8988T (cell line): ENCODE measurements at regions not wholly inside any gene's neighbourhood (a gene's known extent, or its start where the extent isn't known, plus 50 kb on each side); places are given as distances from the start of the nearest gene placed in this dataset.

Experiments used
- DNase-seq: peaks from one replicate; pipeline ENCODE4 v3.0.0; 2011

DNA sequence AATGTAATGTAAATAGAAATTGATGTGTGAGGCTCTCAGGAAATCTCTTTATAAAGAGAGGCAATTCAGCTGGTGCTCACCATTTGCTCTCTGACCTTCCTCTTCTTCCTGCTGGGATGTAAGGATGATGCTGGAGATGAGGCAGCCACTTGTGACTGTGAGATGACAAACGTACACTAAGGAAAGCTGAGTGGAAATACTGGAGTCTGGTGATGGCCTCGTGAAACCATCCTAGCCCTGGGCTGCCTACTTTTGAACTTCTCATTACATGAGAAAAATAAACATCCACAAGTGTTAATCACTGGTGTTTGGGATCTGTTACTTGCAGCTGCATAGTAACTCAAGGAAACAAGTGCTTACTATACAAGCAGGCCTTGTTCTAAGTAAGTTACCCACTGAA lies 114.9 kb upstream of the NHSL1 start:
- DNase-seq = no peak

DNA sequence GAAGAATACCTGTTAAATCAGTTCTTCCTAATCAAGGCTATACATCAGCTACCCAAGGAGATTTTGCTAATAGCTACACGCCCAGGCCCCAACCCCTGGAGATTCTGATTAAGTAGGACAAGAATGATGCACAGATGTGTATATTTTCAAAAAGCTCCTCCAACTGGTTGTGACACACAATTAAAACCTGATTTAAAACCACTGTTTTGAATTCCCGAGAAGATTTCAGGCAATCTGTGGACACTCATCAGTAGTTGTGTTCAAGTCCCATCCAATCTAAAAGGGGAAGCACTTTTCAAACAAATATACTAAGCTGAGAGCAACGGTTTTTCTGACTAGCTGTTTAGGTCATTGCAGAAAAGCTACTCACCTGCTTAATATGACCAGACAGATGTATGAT lies 118.9 kb upstream of the NHSL1 start:
- DNase-seq = no peak

DNA sequence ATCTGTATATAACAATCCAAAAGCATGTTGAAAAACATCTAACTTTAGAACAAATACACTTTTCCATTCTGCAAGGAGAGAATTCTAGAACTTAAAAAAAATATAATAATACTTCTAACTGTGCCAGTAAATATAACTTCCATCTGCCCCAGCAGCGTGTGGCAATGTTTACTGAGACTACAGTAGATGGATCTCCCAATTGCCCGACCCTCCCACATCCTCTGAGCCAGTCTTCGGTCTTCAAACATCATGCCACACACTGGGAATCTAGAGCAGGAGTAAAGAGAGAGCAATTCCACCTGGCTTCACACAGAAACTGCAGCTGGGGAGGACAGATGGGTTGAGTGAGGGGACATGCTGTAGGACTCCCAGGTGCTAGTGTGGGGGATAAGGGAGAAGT lies 121.3 kb upstream of the NHSL1 start:
- no peak for DNase-seq

DNA sequence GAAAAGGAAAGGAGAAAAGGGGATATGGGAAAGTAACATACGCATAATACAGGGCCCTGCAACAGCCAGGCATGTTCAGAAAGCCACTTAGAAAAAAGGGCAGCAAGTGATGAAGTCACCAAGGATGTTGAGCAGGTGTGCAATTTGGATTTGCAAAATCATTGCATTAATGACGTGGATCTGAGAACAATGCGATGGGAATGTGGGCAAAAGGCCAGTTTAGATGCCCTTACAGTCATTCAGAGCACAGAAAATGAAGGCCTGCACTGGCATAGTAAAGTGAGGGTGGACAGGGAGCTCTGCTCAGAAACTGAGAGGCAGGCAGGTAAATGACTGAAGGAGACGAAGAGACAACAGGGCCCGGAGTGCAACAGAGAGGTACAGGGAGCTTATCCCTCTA lies 123.7 kb upstream of the NHSL1 start:
- no peak for DNase-seq

DNA sequence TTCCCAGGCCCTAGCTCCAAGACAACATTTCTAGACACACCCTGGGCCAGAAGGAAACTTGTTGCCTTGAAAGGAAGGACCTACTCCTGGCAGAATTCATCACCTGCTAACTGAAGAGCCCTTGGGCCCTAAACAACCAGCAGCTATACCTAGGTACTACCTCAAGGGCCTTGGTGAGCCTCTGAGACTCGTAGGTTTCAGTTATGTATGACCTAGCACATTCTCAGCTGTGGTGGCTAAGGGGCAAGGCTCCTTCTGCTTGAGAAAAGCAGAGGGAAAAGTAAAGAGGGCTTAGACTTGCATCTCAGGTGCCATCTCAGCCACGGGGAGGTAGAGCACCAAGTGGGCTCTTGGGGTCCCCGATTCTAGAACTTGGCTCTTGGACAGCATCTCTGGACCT lies 132.3 kb upstream of the NHSL1 start:
- DNase-seq = no peak

DNA sequence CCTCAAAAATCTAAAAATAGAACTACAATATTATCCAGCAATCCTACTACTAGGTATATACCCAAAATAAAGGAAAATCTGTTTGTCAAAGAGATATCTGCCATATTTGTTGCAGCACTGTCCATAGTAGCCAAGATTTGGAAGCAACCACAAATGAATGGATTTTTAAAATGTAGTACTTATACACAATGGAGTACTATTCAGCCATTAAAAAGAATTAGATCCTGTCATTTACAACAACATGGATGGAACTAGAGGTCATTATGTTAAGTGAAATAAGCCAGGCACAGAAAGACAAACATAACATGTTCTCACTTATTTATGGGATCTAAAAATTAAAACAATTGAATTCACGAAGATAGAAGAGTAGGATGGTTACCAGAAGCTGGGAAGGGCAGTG lies 135.7 kb upstream of the CCDC28A start:
- DNase-seq = no peak

DNA sequence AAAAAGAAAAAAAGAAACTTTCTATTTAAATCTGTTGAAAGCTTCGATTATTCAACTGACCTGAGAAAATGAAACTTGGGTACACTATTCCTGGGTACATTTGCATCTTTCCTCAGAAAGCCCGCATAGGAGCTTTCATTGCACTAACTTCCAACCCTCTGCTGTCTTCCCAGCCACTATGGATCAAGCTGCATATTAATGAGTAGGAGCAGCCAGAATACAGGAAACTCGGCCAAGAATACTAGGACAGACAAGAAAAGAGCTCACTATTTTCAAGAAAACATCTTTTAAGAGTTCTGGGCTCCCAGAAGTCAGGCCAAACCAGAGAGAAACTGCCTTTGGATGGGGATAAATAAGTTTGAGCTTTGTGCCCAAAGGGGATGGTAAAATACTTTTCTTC lies 135.0 kb upstream of the CCDC28A start:
- no peak for DNase-seq

DNA sequence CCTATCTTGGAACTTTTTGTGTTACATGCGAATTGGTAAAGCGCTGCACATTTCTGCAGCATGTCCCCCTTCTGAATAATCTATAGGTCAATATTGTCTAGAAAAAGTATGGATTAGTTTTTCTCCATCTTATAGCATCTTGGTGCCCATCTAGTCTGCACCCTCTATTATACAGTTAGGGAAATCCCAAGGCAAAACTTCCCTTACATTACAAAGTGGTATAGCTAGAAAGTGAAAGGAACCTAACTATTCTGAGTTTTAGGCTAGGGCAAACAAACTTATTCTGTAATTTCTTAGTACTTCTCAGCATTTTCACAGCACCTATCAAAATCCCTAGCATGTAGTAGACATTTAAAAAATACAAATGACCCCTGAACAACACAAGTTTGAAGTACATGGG lies 133.5 kb upstream of the CCDC28A start:
- no peak for DNase-seq

DNA sequence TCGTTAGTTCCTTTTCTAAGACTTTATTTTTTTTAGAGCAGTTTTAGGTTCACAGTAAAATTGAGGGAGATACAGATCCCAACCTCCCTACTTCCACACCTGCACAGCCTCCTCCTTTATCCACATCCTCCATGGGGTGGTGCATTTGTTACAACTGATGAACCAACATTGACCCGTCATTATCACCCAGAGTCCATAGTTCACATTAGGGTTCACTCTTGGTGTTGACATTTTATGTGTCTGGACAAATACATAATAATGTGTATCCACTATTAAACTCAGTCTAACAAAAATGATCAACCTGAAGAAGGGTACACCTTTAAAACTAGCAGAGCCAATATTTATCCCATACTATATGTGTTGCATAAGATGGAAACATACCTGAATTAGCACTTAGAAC lies 130.4 kb upstream of the CCDC28A start:
- no peak for DNase-seq

DNA sequence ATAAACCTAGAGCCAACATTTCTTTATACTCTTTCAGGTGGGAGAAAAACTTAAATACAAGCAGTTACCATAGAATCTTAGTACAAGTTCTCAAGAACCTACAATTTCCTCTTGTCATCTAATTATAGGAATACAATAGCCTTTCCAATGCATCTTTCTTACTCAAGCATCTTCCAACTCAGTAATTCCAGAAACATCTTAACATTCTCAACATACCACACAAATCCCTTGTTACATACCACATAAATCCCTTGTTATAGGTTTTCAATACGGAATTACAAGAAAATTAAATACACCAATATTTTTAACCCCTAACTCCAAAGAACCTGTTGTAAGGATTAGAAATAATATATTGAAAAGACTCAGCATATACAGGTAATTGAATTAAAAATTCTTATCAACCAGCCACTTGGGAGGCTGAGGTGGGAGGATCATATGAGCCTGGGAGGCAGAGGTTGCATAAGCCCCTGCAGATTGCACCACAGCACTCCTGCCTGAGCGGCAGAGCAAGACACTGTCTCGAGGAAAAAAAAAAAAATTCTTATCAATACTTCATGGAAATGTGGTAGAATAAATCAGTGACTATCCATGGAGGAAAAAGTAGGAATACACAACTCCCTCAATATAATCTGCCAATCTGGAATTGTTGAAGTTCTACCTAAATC lies 127.5 kb upstream of the CCDC28A start:
- no peak for DNase-seq

DNA sequence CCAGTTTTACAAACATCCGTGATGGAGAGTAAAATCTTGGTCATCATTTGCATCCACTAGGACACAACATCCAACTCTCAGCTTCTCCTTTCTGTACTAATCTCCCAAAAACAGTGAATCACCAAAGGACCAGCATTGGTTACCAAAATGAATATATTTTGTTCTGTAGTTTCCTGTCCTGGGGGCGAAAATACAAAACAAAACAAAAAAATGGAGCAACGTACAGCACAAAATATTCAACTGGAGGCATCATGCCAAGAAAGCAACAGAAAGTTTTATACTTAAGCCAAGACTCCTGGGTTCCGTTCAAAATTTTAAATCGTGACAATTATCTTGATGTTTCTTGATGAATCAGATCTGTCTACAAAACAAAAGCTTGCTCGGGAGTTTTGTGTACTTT lies 126.6 kb upstream of the CCDC28A start:
- no peak for DNase-seq

DNA sequence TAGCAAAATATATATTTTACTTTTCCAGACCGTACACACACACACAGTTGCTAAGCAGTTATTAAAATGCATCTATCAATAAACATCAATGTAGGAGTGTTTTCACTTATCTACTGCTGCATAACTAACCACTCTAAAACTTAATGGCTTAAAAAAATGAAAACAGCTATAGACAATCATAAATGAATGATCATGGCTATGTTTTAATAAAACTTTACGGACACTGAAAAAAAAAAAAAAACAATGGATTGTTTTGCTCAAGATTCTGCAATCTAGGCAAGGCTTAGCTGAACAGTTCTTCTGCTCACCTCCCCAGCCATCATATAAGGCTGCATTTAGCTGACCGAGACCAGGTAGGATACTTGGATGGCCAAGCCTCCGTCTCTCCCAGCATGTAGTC lies 125.4 kb upstream of the CCDC28A start:
- DNase-seq = no peak

DNA sequence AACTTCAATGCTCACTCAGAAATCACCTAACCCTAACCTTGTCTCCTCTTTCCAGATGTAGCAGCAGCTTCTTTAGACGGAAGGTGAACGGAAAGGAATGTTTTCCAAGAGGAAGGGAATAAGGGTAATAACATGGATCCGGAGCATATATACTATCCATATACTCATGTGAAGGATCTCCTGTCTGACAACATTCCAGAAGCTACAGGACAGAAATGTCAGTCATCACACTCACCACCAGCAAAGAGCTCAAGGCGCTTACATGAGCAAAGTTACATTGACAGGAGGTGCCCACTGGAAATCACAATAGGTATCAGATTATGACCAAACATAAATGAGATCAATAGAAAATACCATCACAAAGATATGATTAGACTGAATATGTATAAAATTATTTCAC lies 122.1 kb upstream of the CCDC28A start:
- DNase-seq = no peak

DNA sequence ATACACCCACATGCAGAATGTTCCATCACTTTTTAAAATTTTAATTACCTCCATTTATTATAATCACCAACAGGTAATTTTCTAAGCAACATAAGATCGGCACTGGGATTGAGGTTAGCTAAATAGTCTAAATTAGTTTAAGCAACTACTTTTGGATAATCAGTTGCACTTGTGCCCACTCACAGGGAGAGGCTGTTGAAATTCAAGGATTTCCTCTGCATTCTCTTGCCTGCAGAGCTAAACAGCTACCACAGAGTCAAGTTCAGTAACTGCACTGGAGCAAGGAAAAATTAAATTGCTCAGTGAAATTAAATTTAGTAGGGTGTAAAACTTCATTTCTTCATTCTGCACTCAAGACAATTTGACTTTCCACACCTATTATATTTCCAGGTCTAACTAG lies 120.7 kb upstream of the CCDC28A start:
- DNase-seq = no peak

DNA sequence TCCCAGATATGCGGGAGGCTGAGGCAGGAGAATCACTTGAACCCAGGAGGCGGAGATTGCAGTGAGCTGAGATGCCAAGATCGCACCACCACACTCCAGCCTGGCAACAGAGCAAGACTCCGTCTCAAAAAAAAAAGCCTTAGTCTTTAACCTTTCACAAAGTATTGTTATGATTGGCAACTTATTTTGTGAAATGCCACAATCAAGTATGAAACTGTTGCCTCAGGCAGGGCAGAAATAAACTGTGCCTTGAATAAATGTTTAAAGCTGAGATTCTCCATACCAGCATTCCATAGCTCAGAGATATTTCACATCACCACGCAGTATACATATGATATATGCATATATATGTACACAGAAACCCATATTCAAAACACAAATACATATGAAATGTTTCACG lies 120.1 kb upstream of the CCDC28A start:
- no peak for DNase-seq

DNA sequence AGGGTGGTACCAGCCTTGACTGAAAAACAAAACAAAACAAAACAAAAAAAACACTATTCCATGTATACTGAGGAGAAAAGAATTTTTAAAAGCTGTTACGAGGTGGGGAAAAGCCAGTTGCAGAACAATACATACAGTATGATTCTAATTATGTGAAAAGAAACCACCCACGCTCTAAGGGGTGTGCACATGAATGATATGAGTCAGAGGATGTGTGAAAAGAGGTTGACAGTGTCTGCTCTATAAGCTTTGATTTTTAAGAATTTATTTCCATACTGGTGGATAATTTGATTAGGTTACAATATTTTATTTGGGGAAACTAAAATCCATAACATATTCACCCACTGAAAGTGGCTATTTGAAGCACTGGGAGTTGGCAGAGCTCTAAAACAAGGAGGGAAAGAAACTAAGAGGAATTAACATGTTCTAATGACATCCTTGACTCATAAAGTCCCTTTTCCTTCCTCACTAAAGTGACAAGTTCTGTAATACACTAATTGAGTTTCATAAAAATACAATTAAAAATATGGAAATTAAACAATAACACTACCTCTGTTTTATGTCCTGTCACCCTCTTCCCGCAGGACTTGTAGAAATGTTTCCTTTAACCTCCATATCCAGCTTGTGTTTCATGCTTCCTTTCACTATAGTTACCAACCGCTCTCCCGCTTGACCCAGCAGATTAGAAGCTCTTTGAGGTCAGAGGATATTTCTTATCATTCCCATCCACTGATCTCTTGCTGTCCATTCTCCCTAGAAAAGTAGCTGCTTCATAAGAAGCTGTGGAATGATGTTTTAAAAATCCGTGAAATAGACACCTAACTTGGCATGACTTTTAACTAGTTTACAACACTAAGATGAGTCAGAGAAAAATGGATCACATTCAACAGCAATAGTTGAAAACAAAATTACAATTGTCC lies 118.6 kb upstream of the CCDC28A start:
- no peak for DNase-seq

DNA sequence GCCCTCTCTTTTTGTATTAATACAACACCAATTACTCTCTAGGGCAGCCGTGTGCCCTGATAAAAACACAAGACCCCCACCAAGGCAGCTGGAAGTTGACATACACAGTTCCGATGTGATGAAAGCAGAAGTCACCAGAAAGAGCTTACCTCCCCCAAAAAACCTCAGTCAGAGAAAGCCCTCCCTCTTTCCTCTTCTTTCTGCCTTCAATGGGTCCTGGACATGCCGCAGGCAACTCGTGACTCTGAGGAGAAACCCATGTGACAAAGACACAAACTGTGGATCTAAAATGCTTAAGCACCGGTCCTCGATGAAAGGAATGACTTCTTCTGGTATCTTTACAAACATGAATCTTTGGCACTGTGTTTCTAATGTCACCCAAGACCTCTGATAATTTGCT lies 117.7 kb upstream of the CCDC28A start:
- no peak for DNase-seq

DNA sequence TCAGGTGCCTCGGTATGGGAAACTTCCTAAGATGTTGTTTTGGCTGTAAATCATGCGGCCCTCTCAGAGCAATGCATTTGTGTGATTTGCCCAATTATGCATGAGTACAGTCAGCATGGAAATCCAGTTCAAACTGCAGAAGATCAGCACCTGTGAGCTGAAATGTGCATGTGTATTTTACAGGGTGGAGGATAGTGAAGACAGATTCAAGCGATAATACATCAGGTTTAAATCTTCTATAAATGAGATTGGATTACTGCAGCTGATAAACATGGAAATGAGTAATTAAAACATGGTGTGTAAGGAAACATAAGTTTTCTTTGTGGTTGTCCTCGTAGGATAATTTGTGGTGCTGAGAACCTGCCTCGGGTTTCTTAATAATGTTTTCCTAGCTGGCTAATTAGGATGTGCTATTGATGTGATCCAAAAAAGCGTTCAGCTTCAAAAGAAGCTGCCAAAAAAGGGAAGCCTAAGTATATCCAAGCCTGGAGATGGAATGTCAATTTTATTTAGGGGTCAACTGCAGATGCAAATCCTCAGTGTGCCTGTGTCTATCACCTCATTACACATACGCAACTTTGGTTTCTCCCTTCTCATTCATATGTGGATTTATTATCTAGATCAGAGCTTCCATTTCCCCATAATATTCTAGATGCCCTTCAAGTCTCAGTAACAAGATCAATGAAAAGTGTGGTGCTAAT lies 117.1 kb upstream of the CCDC28A start:
- DNase-seq = no peak

DNA sequence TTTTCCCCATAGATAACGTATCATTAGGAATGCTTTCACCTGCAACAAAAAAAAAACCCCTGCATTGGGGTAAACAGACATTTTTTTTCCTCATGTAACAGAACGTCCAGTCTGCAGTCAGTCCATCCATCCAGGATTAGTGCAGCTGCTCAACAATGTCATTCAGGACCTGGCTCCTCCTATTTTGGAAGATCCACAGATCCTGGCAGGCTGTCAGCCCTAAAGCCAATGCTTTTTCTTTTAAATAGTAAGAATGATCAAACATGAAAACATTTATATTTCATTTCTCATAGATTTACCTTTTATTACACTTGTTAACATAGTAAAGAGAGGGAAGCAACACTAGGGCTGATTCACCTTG lies 116.5 kb upstream of the CCDC28A start:
- DNase-seq = no peak

DNA sequence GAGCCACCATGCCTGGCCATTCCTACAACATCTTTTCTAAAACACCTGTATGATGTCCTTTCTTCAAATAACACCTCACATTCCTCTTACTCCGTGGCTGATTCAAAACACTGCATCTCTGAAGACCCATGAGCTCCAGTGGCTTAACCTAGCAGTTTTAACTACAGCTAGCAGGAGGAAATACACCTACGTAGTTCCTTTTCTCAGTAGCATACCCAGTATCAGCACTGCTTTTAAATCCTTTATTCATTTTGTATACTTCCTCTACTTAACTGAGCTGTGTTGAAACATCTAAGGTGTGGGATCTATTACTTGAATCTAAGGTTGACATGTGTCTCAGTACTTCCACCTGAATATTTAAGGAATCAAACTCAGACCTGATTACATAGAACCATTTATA lies 113.6 kb upstream of the CCDC28A start:
- no peak for DNase-seq

DNA sequence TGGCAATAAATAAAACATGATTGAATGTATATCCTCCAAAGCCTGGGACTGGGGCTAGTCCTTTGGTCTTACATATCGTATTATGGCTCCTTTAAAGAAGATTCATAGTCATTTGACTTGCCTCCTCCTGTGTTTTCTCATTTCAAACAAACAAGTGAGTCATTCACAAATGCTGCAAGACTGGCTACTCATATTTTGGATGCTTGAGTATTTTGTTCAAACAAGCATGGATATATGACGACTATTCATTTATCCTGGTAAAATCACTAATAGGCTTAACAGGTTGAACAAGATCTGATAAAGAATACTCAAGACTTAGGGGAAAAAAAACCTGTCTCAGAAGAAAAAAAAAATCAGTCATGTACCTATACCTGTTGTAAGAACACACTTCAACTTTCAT lies 111.1 kb upstream of the CCDC28A start:
- DNase-seq = no peak

DNA sequence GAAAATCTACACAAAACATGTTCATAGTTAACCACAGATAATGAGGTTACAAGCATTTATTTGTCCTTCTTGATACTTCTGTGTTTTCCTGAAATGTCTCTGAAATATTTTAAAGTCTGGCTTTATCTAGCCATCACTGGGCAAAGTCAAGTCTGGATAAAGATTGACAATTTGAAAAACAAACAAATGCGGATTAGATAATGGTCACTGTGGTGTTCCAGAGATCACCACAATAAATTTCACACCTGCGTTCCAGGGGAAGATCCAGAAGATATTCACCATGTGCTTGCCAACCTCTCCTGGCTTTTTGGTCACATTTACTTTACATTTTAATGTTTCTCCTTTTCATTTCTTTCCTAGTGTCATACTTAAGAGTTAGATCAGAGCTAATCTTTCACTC lies 109.7 kb upstream of the CCDC28A start:
- no peak for DNase-seq

DNA sequence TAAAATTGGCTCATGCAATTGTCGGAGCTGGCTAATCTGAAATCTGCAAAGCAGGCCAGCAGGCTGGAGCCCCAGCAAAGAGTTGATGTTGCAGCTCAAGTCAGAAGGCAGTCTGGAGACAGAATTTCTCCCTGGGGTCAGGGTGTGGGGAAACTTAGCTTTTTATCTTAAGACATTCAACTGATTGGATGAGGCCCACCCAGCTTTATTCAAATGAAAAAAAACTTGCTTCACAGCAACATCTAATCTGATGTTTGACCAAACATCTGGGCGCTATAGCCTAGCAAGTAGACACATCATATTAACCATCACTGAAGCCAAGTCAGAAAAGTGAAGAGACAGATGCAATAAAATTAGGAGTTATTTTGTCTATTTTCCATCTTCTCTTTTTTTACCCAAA lies 108.8 kb upstream of the CCDC28A start:
- DNase-seq = no peak

DNA sequence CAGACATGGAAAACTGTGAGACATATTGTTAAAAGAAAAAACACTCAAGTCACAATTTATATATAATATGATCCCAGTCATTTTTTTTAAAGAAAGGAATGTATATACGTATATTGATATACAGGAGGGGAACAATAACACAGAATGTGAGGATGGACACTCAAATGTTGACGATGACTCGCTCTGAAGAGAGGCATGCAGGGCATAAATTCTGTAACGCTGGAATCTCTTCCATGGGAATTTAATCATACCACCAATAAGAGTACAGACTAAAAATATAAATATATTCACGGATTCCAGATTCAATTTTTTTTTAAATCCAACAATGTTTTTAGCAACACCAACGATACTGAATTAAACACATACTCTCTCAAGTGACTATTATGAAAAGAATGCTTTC lies 106.9 kb upstream of the CCDC28A start:
- DNase-seq = no peak
